Right lobe of liver (tissue), 4 donors: ENCODE measurements at regions not wholly inside any gene's neighbourhood (a gene's known extent, or its start where the extent isn't known, plus 50 kb on each side); places are given as distances from the start of the nearest gene placed in this dataset.

Experiments used
- CTCF ChIP-seq, 4 donors: fragments of 200-600 bp in 3 of 4; fragments of 450-650 bp in 1 of 4; IDR thresholded peaks; one replicate each; pipeline versions ENCODE4 v1.5.1 to v1.8.0; 2016 to 2022; ENCODE audit warnings: antibody characterized with exemption in 4 of 4, mild to moderate bottlenecking in 2 of 4
- POLR2A ChIP-seq: fragments of 450-650 bp; IDR thresholded peaks from one replicate; pipeline ENCODE4 v1.6.1; 2017; ENCODE audit warnings: antibody characterized with exemption, mild to moderate bottlenecking
- donor health status: DM: no; HTN: no; CAD: no.
- donor health status: DM: no; HTN: no; CAD: no.
- donor health status: DM: no; HTN: yes; CAD: no.

GRCh38 chr4:17082186-17082585 lies 183.7 kb upstream of the LDB2 start:
- TF ChIP-seq POLR2A (no peak), CTCF (IDR thresholded peaks at IDR 0.05) (no peak)
